ENCODE measurements at regions not wholly inside any gene's neighbourhood (a gene's known extent, or its start where the extent isn't known, plus 50 kb on each side); places are given as distances from the start of the nearest gene placed in this dataset.
"Not testable (repeated sequence)": the region's sequence is repeated elsewhere in the genome, so short reads cannot be mapped to it uniquely, and the experiment has no call there.

DNA sequence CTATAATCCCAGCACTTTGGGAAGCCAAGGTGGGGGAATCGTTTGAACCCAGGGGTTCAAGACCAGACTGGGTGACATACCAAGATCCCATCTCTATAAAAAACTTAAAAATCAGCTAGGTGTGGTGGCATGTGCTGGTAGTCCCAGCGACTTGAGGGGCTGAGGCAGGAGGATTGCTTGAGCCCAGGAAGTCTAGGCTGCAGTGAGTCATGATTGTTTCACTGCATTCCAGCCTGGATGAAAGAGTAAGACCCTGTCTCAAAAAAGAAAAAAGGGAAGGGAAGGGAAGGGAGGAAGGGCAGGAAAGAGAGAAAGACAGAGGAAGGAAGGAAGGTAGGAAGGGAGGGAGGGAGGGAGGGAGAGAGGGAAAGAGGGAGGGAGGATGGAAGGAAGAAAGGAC lies 133.7 kb upstream of the LRRN1 start:
- no peaks in the 10 kb centered on the region for H3K27me3 ChIP-seq (ENCODE audit: insufficient read depth, low read depth, severe bottlenecking)
- H3K27ac ChIP-seq, result no peak overlapping the region
- no peaks in the 10 kb centered on the region for H3K36me3 ChIP-seq
- DNase-seq, result no peak
- H3K9me3 ChIP-seq (ENCODE audit: severe bottlenecking), result no peaks in the 10 kb centered on the region
- TF ChIP-seq, protein P1, sequence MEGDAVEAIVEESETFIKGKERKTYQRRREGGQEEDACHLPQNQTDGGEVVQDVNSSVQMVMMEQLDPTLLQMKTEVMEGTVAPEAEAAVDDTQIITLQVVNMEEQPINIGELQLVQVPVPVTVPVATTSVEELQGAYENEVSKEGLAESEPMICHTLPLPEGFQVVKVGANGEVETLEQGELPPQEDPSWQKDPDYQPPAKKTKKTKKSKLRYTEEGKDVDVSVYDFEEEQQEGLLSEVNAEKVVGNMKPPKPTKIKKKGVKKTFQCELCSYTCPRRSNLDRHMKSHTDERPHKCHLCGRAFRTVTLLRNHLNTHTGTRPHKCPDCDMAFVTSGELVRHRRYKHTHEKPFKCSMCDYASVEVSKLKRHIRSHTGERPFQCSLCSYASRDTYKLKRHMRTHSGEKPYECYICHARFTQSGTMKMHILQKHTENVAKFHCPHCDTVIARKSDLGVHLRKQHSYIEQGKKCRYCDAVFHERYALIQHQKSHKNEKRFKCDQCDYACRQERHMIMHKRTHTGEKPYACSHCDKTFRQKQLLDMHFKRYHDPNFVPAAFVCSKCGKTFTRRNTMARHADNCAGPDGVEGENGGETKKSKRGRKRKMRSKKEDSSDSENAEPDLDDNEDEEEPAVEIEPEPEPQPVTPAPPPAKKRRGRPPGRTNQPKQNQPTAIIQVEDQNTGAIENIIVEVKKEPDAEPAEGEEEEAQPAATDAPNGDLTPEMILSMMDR (IDR thresholded peaks at IDR 0.05; ENCODE audit: low read depth, low read length), result no peak
- H3K4me3 ChIP-seq (ENCODE audit: low read depth, low read length), result no peak overlapping the region

DNA sequence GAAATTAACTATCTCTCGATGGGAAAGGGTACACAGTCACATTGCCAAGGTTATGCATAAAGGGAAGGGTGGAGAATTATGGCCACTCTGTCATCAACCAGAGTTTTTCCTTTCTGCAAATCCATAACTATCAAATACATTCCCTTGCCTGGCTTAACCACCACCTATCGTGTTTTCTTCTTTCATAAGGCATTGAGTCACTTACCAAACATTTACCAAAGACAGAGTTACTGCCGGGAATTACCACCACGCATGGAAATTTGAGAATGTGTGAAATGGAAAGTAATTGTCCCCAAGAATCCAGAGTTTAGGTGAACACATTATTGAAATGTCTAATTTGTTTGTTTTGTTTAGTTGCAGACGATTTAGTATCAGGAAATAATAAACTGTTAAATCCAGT lies 134.3 kb upstream of the LRRN1 start:
- H3K36me3 ChIP-seq, result no peaks in the 10 kb centered on the region
- H3K4me3 ChIP-seq (ENCODE audit: low read depth, low read length), result no peak overlapping the region
- H3K27me3 ChIP-seq (ENCODE audit: insufficient read depth, low read depth, severe bottlenecking), result no peaks in the 10 kb centered on the region
- no peaks in the 10 kb centered on the region for H3K9me3 ChIP-seq (ENCODE audit: severe bottlenecking)
- TF ChIP-seq, protein P1 (IDR thresholded peaks at IDR 0.05; ENCODE audit: low read depth, low read length), result no peak
- H3K27ac ChIP-seq, result no peak overlapping the region
- DNase-seq, result no peak

DNA sequence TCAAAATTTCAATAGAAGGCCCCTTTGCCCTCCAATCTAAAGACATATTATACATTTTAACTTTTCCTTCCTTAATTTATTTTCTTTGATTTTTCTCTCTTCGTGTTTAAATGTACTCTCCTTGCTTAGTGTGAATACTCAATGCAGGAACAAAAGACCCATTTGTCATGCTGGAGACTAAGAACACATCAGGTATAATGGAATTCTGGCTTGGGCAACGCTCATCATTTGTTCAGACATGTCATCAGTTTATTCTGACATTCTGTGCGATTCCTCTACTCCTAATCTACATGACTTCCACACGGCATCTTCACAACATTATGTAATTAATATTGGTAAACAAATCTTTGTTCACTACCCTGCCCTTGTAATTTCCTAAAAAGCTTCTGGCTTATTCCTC lies 136.6 kb upstream of the LRRN1 start:
- Histone ChIP-seq H3K36me3 (no peaks in the 10 kb centered on the region), H3K27ac (no peak overlapping the region), H3K27me3 (ENCODE audit: insufficient read depth, low read depth, severe bottlenecking) (no peaks in the 10 kb centered on the region), H3K9me3 (ENCODE audit: severe bottlenecking) (no peaks in the 10 kb centered on the region), H3K4me3 (ENCODE audit: low read depth, low read length) (no peak overlapping the region)
- no peak for DNase-seq
- TF ChIP-seq, protein P1 (IDR thresholded peaks at IDR 0.05; ENCODE audit: low read depth, low read length), result no peak

DNA sequence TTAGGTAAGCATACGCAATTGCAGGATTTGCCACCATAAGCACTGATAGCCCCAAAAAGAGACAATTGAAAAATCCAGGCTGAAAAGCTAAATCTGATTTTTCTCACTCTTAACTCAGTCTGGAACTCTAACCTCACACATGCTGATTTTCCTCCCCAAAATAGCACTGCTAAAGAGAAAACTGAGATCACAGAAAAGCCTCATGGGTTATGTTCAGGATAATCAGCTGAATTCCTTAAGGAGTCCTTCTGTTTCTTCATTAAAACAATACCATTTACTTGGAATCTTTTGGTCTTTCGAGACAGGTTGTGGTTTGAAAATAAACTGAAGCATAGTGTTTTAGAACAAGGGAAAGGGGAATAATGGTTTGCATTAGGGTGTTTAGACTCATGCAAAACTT lies 144.3 kb upstream of the LRRN1 start:
- no peak overlapping the region for H3K4me3 ChIP-seq (ENCODE audit: low read depth, low read length)
- no peak for DNase-seq

DNA sequence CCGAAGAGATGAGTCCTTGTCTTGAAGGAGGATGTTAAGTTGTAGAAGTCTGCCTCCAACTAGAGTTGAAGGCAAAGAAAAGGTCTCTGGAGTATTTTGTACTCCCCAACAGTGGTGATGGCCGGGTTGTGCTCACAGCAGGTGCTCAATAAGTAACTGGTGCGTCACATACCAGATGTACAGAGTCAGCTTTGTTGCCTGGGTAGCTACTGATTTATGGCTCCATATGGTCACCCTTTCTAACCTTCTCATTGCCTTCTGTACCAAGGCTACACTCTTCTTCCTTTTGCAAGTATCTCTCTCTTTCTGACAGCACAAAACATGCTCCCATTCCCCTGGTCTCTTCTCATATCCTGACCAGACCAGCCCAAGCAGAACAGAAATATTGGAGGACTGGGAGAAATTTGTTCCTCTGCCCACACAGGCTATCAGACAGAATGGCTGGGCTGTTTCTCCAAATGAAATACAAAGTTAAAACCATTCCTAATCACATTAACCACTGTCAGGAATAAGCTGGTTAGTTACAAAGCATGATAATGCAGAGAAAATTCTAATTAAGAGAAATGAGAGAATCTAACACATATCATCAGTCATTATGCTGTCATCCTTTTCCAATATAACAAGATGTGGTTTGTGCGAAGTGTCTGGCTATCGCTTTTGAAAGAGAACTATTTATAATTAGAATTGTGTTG lies 150.1 kb upstream of the LRRN1 start:
- TF ChIP-seq, protein P1 (IDR thresholded peaks at IDR 0.05; ENCODE audit: low read depth, low read length), result no peak
- Histone ChIP-seq H3K4me3 (ENCODE audit: low read depth, low read length) (no peak overlapping the region; the same call in 1 of the 2 replicates), H3K36me3 (no peaks in the 10 kb centered on the region), H3K9me3 (ENCODE audit: severe bottlenecking) (no peaks in the 10 kb centered on the region), H3K27ac (peak overlapping the region; percentile 75), H3K27me3 (ENCODE audit: insufficient read depth, low read depth, severe bottlenecking) (no peaks in the 10 kb centered on the region)
- peak; percentile 72 for DNase-seq

More for the DNA sequence above, 144.3 kb upstream of the LRRN1 start:
- no peak overlapping the region for H3K27ac ChIP-seq
- no peaks in the 10 kb centered on the region for H3K36me3 ChIP-seq
- TF ChIP-seq, protein P1 (IDR thresholded peaks at IDR 0.05; ENCODE audit: low read depth, low read length), result no peak
- no peaks in the 10 kb centered on the region for H3K27me3 ChIP-seq (ENCODE audit: insufficient read depth, low read depth, severe bottlenecking)
- no peaks in the 10 kb centered on the region for H3K9me3 ChIP-seq (ENCODE audit: severe bottlenecking)

DNA sequence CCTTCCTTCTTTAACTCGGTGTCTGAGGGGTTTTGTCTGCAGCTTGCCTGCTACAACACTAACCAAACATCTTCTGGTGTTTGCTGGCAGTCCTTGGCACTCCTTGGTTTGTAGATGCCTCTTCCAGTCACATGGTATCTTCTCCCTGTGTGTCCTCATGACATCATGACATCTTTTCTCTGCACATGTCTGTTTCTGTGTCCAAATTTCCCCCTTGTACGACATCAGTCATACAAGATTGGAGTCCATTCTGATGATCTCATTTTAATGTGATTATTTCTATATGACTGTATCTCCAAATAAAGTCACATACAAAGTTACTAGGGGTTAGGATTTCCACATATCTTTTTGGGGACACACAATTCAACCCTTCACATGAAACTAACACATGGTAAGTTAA lies 152.3 kb upstream of the LRRN1 start:
- no peak for DNase-seq
- Histone ChIP-seq H3K27me3 (ENCODE audit: insufficient read depth, low read depth, severe bottlenecking) (no peaks in the 10 kb centered on the region), H3K27ac (no peak overlapping the region), H3K36me3 (no peaks in the 10 kb centered on the region), H3K4me3 (ENCODE audit: low read depth, low read length) (no peak overlapping the region), H3K9me3 (ENCODE audit: severe bottlenecking) (no peaks in the 10 kb centered on the region)
- TF ChIP-seq, protein P1 (IDR thresholded peaks at IDR 0.05; ENCODE audit: low read depth, low read length), result no peak

DNA sequence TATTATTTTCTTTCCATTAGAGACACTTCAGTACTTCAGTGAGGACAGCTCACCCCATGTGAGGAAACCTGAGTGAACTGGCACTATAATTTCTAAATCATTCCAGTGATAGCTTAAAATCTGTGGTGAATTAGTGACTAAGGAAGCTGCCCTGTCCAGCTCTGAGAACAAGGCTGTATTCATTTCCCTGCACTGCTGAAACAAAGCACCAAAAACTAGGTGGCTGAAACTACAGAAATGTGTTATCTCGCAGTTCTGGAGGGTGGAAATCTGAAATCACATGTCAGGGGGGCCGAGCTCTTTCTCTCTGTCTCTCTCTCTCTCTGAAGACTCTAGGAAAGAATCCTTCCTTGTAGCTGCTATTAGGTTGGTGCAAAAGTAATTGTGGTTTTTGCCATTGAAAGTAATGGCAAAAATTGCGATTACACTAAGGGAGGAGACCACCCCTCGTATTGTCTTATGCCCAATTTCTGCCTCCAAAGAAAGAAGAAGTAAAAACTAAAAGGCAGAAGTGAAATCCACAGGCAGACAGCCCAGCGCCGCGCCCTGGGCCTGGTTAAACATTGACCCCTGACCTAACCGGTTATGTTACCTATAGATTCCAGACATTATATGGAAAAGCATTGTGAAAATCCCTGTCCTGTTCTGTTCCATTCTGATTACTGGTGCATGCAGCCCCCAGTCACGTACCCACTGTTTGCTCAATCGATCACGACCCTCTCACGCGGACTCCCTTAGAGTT lies 153.0 kb upstream of the LRRN1 start:
- not testable (repeated sequence) for H3K36me3 ChIP-seq; H3K9me3 ChIP-seq (ENCODE audit: severe bottlenecking); H3K27me3 ChIP-seq (ENCODE audit: insufficient read depth, low read depth, severe bottlenecking); DNase-seq; H3K4me3 ChIP-seq (ENCODE audit: low read depth, low read length); H3K27ac ChIP-seq
